Skeletal muscle tissue (tissue), 3 donors: ENCODE measurements at regions not wholly inside any gene's neighbourhood (a gene's known extent, or its start where the extent isn't known, plus 50 kb on each side); places are given as distances from the start of the nearest gene placed in this dataset.

Experiments used
- H3K27ac ChIP-seq: one replicate; pipeline ENCODE4 v1.7.0; 2013; ENCODE audit warnings: mild to moderate bottlenecking, low read depth, low read length, inconsistent platforms
- H3K27me3 ChIP-seq, 3 donors: one replicate each; pipeline ENCODE4 v1.7.0; 2013; ENCODE audit warnings: low read length in 3 of 3; ENCODE audit not compliant: control insufficient read depth in 3 of 3, insufficient read depth in 3 of 3
- H3K36me3 ChIP-seq, 3 donors: one replicate each; pipeline ENCODE4 v1.7.0; 2013; ENCODE audit warnings: low read length in 3 of 3; ENCODE audit not compliant: control insufficient read depth in 3 of 3, insufficient read depth in 3 of 3
- H3K4me1 ChIP-seq, 3 donors: one replicate each; pipeline ENCODE4 v1.7.0; 2013; ENCODE audit warnings: low read length in 3 of 3, mild to moderate bottlenecking in 3 of 3; ENCODE audit not compliant: control insufficient read depth in 3 of 3, insufficient read depth in 3 of 3
- H3K4me3 ChIP-seq, 3 donors: one replicate each; pipeline ENCODE4 v1.7.0; 2013; ENCODE audit warnings: low read length in 3 of 3
- H3K9ac ChIP-seq, 3 donors: one replicate each; pipeline ENCODE4 v1.7.0; 2013; ENCODE audit warnings: low read length in 3 of 3, mild to moderate bottlenecking in 3 of 3, moderate library complexity in 2 of 3, low read depth in 1 of 3
- H3K9me3 ChIP-seq, 3 donors: one replicate each; pipeline ENCODE4 v1.7.0; 2013; ENCODE audit warnings: low read length in 3 of 3; ENCODE audit not compliant: control insufficient read depth in 3 of 3
- donor health status: Osteomylitis.

- Histone ChIP-seq H3K27ac (no peak overlapping the region), H3K4me1 (peaks cover 0 to 9% (median 3%) of the 10 kb centered on the region in 3 donors), H3K9me3 (no peaks in the 10 kb centered on the region), H3K36me3 (no peaks in the 10 kb centered on the region), H3K9ac (no peak overlapping the region), H3K27me3 (no peaks in the 10 kb centered on the region), H3K4me3 (no peak overlapping the region)
These were observed 307.0 kb downstream of the SPRY2 start for GRCh38 chr13:80033951-80034350.

GRCh38 chr13:80033286-80033685, 307.6 kb downstream of the SPRY2 start:
- Histone ChIP-seq H3K4me1 (peaks cover 0 to 9% (median 3%) of the 10 kb centered on the region in 3 donors), H3K27ac (no peak overlapping the region), H3K9me3 (no peaks in the 10 kb centered on the region), H3K4me3 (no peak overlapping the region), H3K36me3 (no peaks in the 10 kb centered on the region), H3K9ac (no peak overlapping the region), H3K27me3 (no peaks in the 10 kb centered on the region)

- Histone ChIP-seq H3K4me1 (peaks cover 0 to 9% (median 3%) of the 10 kb centered on the region in 3 donors), H3K9me3 (no peaks in the 10 kb centered on the region), H3K4me3 (no peak overlapping the region), H3K27ac (no peak overlapping the region), H3K36me3 (no peaks in the 10 kb centered on the region), H3K9ac (peak overlapping the region in 1 of 3 donors; percentile 44), H3K27me3 (no peaks in the 10 kb centered on the region)
These were observed 310.4 kb downstream of the SPRY2 start for GRCh38 chr13:80030491-80030890.

GRCh38 chr13:80029170-80029569, 311.8 kb downstream of the SPRY2 start:
- no peak overlapping the region for H3K27ac ChIP-seq
- no peaks in the 10 kb centered on the region for H3K9me3 ChIP-seq
- H3K9ac ChIP-seq, result no peak overlapping the region
- no peak overlapping the region for H3K4me3 ChIP-seq
- no peaks in the 10 kb centered on the region for H3K27me3 ChIP-seq
- peaks cover 0 to 9% (median 3%) of the 10 kb centered on the region in 3 donors for H3K4me1 ChIP-seq
- no peaks in the 10 kb centered on the region for H3K36me3 ChIP-seq

GRCh38 chr13:80022146-80022545, 318.8 kb downstream of the SPRY2 start:
- no peaks in the 10 kb centered on the region for H3K27me3 ChIP-seq
- H3K9me3 ChIP-seq, result no peaks in the 10 kb centered on the region
- H3K4me1 ChIP-seq, result no peaks in the 10 kb centered on the region
- no peaks in the 10 kb centered on the region for H3K36me3 ChIP-seq
- no peak overlapping the region for H3K9ac ChIP-seq
- H3K27ac ChIP-seq, result no peak overlapping the region
- no peak overlapping the region for H3K4me3 ChIP-seq

GRCh38 chr13:80012251-80012650, 328.7 kb downstream of the SPRY2 start:
- no peaks in the 10 kb centered on the region for H3K36me3 ChIP-seq
- no peaks in the 10 kb centered on the region for H3K9me3 ChIP-seq
- no peak overlapping the region for H3K27ac ChIP-seq
- H3K27me3 ChIP-seq, result no peaks in the 10 kb centered on the region
- no peak overlapping the region for H3K9ac ChIP-seq
- H3K4me3 ChIP-seq, result no peak overlapping the region
- peaks cover 19 to 21% (median 21%) of the 10 kb centered on the region in 3 donors for H3K4me1 ChIP-seq

- H3K9ac ChIP-seq, result no peak overlapping the region
- H3K36me3 ChIP-seq, result no peaks in the 10 kb centered on the region
- H3K4me3 ChIP-seq, result peak overlapping the region in 1 of 3 donors; percentile 40
- H3K4me1 ChIP-seq, result peaks cover 19 to 21% (median 21%) of the 10 kb centered on the region in 3 donors
- no peaks in the 10 kb centered on the region for H3K27me3 ChIP-seq
- H3K9me3 ChIP-seq, result no peaks in the 10 kb centered on the region
- H3K27ac ChIP-seq, result no peak overlapping the region
These were observed 329.3 kb downstream of the SPRY2 start for GRCh38 chr13:80011448-80012212.

- Histone ChIP-seq H3K9me3 (no peaks in the 10 kb centered on the region), H3K27ac (no peak overlapping the region), H3K4me1 (peaks cover 19 to 21% (median 21%) of the 10 kb centered on the region in 3 donors), H3K9ac (no peak overlapping the region), H3K27me3 (no peaks in the 10 kb centered on the region), H3K4me3 (no peak overlapping the region), H3K36me3 (no peaks in the 10 kb centered on the region)
These were observed 330.1 kb downstream of the SPRY2 start for GRCh38 chr13:80010846-80011245.

- Histone ChIP-seq H3K27ac (no peak overlapping the region), H3K9ac (no peak overlapping the region), H3K4me1 (peaks cover 19 to 21% (median 21%) of the 10 kb centered on the region in 3 donors), H3K9me3 (no peaks in the 10 kb centered on the region), H3K36me3 (no peaks in the 10 kb centered on the region), H3K4me3 (no peak overlapping the region), H3K27me3 (no peaks in the 10 kb centered on the region)
These were observed 330.6 kb downstream of the SPRY2 start for GRCh38 chr13:80010286-80010831.

- Histone ChIP-seq H3K27ac (no peak overlapping the region), H3K36me3 (no peaks in the 10 kb centered on the region), H3K4me1 (peaks cover 19 to 21% (median 21%) of the 10 kb centered on the region in 3 donors), H3K4me3 (no peak overlapping the region), H3K9ac (no peak overlapping the region), H3K9me3 (no peaks in the 10 kb centered on the region), H3K27me3 (no peaks in the 10 kb centered on the region)
These were observed 331.2 kb downstream of the SPRY2 start for GRCh38 chr13:80009760-80010159.
